ENCODE measurements at regions not wholly inside any gene's neighbourhood (a gene's known extent, or its start where the extent isn't known, plus 50 kb on each side); places are given as distances from the start of the nearest gene placed in this dataset.
"Not testable (repeated sequence)": the region's sequence is repeated elsewhere in the genome, so short reads cannot be mapped to it uniquely, and the experiment has no call there.

DNA sequence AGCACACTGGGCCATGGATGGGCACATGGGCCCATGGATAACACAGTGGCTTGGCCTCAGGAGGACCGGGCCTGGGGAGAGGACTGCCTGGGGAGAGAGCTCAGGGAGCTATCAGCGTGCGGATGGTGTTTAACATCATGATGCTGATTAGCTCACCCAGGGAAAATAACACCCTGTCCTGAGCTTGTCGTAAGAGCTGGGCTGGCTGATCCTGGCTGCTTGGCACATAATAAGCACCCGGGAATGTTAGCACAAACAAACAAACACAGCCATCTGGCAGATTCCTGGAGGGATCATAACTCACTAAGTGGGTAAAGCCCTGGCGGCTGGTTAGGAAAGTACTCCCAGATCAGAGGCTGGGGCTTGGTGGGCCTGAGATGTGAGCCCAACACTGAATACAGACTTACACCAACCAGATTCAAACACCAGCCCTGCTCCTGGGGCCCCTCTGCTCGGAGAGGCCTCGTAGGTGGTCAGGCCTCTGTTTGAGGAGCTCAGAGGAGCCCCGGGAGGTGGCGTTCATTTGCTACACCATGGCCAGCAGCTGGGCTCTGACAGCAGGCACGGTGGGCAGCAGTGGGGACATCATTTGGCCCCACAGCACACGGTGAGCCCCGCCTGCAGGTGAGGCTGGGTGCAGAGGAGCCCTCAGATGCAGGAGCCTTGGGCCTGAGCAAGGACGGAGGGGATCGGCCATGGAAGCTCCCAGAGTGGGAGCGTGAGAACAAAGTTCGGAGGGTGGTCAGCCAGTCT is 193.4 kb upstream of the HDAC4 start:
- DNase-seq (ENCODE audit: low read depth in 2 of 2) = no peak

GRCh38 chr2:239593455-239593854 is 192.6 kb upstream of the HDAC4 start:
- no peak for DNase-seq (ENCODE audit: low read depth in 2 of 2)

DNA sequence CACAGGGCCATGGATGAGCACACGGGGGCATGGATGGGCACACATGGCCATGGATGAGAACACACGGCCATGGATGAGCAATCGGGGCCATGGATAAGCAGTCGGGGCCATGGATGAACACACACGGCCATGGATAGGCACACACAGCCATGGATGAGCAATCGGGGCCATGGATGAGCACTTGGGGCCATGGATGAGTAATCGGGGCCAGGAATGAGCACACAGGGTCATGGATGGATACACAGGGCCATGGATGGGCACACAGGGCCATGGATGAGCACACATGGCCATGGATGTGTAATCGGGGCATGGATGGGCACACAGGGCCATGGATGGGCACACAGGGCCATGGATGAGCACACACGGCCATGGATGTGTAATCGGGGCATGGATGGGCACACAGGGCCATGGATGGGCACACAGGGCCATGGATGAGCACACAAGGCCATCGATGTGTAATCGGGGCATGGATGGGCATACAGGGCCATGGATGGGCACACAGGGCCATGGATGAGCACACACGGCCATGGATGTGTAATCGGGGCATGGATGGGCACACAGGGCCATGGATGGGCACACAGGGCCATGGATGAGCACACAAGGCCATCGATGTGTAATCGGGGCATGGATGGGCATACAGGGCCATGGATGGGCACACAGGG is 191.9 kb upstream of the HDAC4 start:
- not testable (repeated sequence) for DNase-seq (ENCODE audit: low read depth in 2 of 2)

- DNase-seq (ENCODE audit: low read depth in 2 of 2) = no peak
Observed at GRCh38 chr2:239590995-239591915, 190.4 kb upstream of the HDAC4 start.

DNA sequence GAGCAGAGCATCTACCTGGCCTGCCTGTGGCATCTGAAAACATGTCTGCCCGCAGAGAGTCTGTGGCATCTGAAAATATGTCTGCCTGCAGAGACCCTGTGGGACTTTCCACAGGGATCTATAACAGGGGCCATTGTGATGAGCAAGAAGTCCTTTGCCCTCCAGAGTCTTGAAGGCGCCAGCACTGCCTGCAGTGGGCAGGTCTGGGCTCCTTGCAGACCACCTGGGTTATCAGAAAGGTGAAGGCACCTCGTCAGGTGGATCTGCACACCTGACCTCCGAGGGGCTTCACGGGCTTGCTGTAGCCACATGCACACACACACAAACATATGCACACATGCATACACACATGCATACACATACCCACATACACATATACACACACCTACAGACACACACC is 189.5 kb upstream of the HDAC4 start:
- no peak for DNase-seq (ENCODE audit: low read depth in 2 of 2)

DNA sequence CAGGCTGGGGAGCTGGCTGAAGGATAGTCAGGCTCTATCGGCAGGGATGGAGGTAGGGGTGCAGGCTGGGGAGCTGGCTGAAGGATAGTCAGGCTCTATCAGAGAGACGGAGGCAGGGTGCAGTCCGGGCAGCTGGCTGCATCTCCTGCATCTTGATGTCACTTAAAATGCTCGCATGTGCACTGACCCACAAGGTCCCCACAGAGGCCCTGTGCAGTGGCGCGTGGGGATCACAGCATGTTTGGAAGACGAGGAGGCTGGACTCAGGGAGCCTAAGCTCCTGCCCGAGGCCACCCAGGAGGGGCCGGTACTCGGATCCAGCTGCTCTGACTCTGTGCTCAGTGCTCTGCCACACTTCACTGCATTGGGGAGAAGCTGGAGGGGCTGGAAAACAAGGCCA is 189.0 kb upstream of the HDAC4 start:
- DNase-seq (ENCODE audit: low read depth in 2 of 2) = no peak

- DNase-seq (ENCODE audit: low read depth in 2 of 2) = no peak
Observed at GRCh38 chr2:239589270-239589825, 188.5 kb upstream of the HDAC4 start.

- no peak for DNase-seq (ENCODE audit: low read depth in 2 of 2)
Observed at GRCh38 chr2:239588451-239589269, 187.8 kb upstream of the HDAC4 start.

DNA sequence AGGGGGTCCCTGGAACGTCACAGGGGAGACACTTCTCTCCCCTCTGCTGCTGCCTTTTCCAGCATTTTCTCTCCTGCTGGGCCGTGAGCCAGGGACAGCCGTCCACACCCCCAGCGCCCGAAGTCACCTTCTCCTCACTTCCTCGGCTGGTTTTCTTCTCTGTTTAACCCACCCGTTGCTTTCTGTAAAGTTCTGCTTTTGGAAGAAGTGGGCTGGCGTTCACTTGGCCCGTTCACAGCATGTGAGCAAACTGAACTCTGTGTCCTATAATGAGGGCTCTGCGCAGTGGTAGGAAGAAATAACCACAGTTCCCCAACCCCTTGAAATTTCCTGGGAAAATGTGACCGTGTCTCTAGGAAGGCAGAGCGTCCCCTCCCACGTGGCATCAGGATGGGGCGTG is 187.0 kb upstream of the HDAC4 start:
- DNase-seq (ENCODE audit: low read depth in 2 of 2) = no peak

DNA sequence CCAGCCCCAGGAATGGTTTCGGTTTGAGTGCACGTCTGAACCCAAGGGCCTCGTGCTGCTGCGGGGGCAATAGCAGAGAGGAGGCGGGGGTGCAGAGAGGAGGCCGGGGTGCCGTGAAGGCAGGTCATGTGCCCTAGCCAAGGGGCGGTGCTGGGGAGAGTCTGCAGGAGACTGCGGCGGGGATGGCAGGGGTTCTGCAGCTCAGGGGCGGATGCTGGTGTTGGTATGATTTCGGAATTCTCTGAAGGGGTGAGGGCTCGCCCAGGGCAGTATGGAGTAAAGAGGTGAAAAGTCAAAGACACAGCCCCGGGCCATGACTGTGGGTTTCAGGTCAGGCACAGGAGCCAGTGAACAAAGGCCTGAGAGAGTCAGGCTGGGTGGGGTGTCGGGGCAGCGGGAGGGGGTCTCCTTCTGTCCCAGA is 186.5 kb upstream of the HDAC4 start:
- no peak for DNase-seq (ENCODE audit: low read depth in 2 of 2)

GRCh38 chr2:239586651-239587310 is 186.0 kb upstream of the HDAC4 start:
- DNase-seq (ENCODE audit: low read depth in 2 of 2) = peak in 1 of 2 donors; percentile 3

- no peak for DNase-seq (ENCODE audit: low read depth in 2 of 2)
Observed at GRCh38 chr2:239585422-239585821, 184.6 kb upstream of the HDAC4 start.

- no peak for DNase-seq (ENCODE audit: low read depth in 2 of 2)
Observed at GRCh38 chr2:239584986-239585385, 184.2 kb upstream of the HDAC4 start.

- DNase-seq (ENCODE audit: low read depth in 2 of 2) = no peak
Observed at GRCh38 chr2:239583879-239584859, 183.3 kb upstream of the HDAC4 start.

GRCh38 chr2:239583171-239583878 is 182.5 kb upstream of the HDAC4 start:
- DNase-seq (ENCODE audit: low read depth in 2 of 2) = no peak

- no peak for DNase-seq (ENCODE audit: low read depth in 2 of 2)
Observed at GRCh38 chr2:239582476-239582875, 181.7 kb upstream of the HDAC4 start.

DNA sequence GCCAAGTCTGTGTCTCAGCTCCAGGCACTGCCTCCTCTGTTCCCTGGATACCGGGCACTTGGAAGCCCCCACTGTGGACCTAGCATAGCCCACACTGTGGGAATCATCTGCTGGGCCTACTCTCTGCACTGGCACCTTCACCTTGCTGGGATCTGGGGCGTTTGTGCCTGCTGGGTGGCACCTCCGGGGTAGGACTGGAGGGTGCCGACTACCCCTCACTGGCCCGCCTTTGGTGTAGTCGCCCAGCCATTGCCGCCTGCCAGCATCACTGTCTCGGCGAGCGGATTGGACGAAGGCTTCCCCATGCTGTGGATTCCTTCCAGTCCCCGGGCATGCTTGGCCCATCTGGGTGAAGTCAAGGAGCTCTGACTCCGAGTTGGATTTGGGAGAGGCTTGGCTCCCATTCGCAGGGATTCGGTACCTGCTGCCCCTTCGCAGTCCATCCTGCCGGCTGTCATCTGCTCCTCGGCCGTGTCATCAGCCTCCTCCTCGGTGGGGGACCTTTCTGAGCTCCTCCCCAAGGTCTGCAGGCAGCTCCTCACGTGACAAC is 180.6 kb upstream of the HDAC4 start:
- DNase-seq (ENCODE audit: low read depth in 2 of 2) = no peak

GRCh38 chr2:239580199-239580527 is 179.3 kb upstream of the HDAC4 start:
- no peak for DNase-seq (ENCODE audit: low read depth in 2 of 2)
